Fibroblast of lung (primary cell): ENCODE measurements at regions not wholly inside any gene's neighbourhood (a gene's known extent, or its start where the extent isn't known, plus 50 kb on each side); places are given as distances from the start of the nearest gene placed in this dataset.

Experiments used
- DNase-seq, 2 donors: peaks; one replicate each; pipeline versions ENCODE4 v3.0.0 to v3.0.0-alpha.2; 2010; ENCODE audit warnings: low read depth in 2 of 2
- H2AFZ ChIP-seq: 2 replicates; pipeline ENCODE4 v1.5.1; 2012; ENCODE audit warnings: low read length, control low read depth, inconsistent platforms
- H3K27ac ChIP-seq: 2 replicates; pipeline ENCODE4 v1.5.1; 2011; ENCODE audit warnings: low read length, control low read depth; ENCODE audit not compliant: insufficient read depth
- H3K27me3 ChIP-seq: 2 replicates; pipeline ENCODE4 v1.5.1; 2011; ENCODE audit warnings: mild to moderate bottlenecking, low read length; ENCODE audit not compliant: control insufficient read depth, insufficient read depth
- H3K36me3 ChIP-seq: 2 replicates; pipeline ENCODE4 v1.5.1; 2011; ENCODE audit warnings: low read length; ENCODE audit not compliant: control insufficient read depth, insufficient read depth
- H3K4me1 ChIP-seq: 2 replicates; pipeline ENCODE4 v1.5.1; 2011; ENCODE audit warnings: low read length; ENCODE audit not compliant: control insufficient read depth, insufficient read depth; ENCODE audit errors: extremely low read depth
- H3K4me2 ChIP-seq: 2 replicates; pipeline ENCODE4 v1.5.1; 2011; ENCODE audit warnings: low read length, control low read depth; ENCODE audit not compliant: insufficient read depth; ENCODE audit errors: extremely low read depth
- H3K4me3 ChIP-seq, 4 experiments: fragments of 200-600 bp in 1 of 4; sonication (generic) in 1 of 4; replicated peaks in 1 of 4; 2 replicates each; pipeline ENCODE4 v1.5.1; 2011 to 2016; ENCODE audit warnings: low read length in 4 of 4, low read depth in 3 of 4, mild to moderate bottlenecking in 3 of 4, control low read depth in 2 of 4, inconsistent platforms in 1 of 4, mixed read lengths in 1 of 4; ENCODE audit not compliant: insufficient read depth in 1 of 4; ENCODE audit errors: control extremely low read depth in 1 of 4
- H3K79me2 ChIP-seq: 2 replicates; pipeline ENCODE4 v1.5.1; 2012; ENCODE audit warnings: mild to moderate bottlenecking, low read length, inconsistent platforms; ENCODE audit not compliant: control insufficient read depth, insufficient read depth
- H3K9ac ChIP-seq: 2 replicates; pipeline ENCODE4 v1.5.1; 2011; ENCODE audit warnings: mild to moderate bottlenecking, low read length, control low read depth; ENCODE audit not compliant: insufficient read depth
- H3K9me3 ChIP-seq: 2 replicates; pipeline ENCODE4 v1.5.1; 2012; ENCODE audit warnings: low read depth, low read length; ENCODE audit not compliant: control insufficient read depth, insufficient read depth
- H4K20me1 ChIP-seq: 2 replicates; pipeline ENCODE4 v1.5.1; 2011; ENCODE audit warnings: low read length; ENCODE audit not compliant: control insufficient read depth, insufficient read depth; ENCODE audit errors: extremely low read depth
- CTCF ChIP-seq, 2 donors: IDR thresholded peaks in 1 of 2; conservative IDR thresholded peaks in 1 of 2; 1 replicate in 1 of 2; 2 replicates in 1 of 2; pipeline ENCODE4 v1.5.1; 2011 to 2012; ENCODE audit warnings: low read length in 2 of 2, control low read depth in 1 of 2, inconsistent platforms in 1 of 2, low read depth in 1 of 2, mild to moderate bottlenecking in 1 of 2
- EZH2 ChIP-seq: IDR thresholded peaks from 2 replicates; pipeline ENCODE4 v1.5.1; 2012; ENCODE audit warnings: low read length, control low read depth, mild to moderate bottlenecking; ENCODE audit errors: missing control alignments

GRCh38 chr4:20124317-20125026, 127.2 kb upstream of the SLIT2 start:
- DNase-seq = no peak
- no peak for TF ChIP-seq EZH2
- TF ChIP-seq CTCF (conservative IDR thresholded peaks at IDR 0.05 in 1 of 2, IDR thresholded peaks at IDR 0.05 in 1 of 2; ENCODE audit: low read depth in 1 of 2, low read length in 2 of 2) = no peak
- Histone ChIP-seq H3K4me3 (no peak overlapping the region), H3K27me3 (no peaks in the 10 kb centered on the region), H3K36me3 (no peaks in the 10 kb centered on the region), H3K4me2 (no peak overlapping the region), H3K9me3 (no peaks in the 10 kb centered on the region), H3K27ac (no peak overlapping the region), H2AFZ (no peak overlapping the region), H3K4me1 (no peaks in the 10 kb centered on the region), H3K9ac (no peak overlapping the region), H3K79me2 (no peaks in the 10 kb centered on the region), H4K20me1 (no peaks in the 10 kb centered on the region)

GRCh38 chr4:20122198-20122988, 129.3 kb upstream of the SLIT2 start:
- no peak overlapping the region for H3K4me3 ChIP-seq
- no peak for DNase-seq
- H3K9me3 ChIP-seq = no peaks in the 10 kb centered on the region
- no peaks in the 10 kb centered on the region for H3K79me2 ChIP-seq
- H4K20me1 ChIP-seq = no peaks in the 10 kb centered on the region
- TF ChIP-seq EZH2 = no peak
- no peak for TF ChIP-seq CTCF (conservative IDR thresholded peaks at IDR 0.05 in 1 of 2, IDR thresholded peaks at IDR 0.05 in 1 of 2; ENCODE audit: low read depth in 1 of 2, low read length in 2 of 2)
- no peak overlapping the region for H3K27ac ChIP-seq
- H3K4me2 ChIP-seq = no peak overlapping the region
- no peaks in the 10 kb centered on the region for H3K27me3 ChIP-seq
- H3K9ac ChIP-seq = no peak overlapping the region
- no peaks in the 10 kb centered on the region for H3K4me1 ChIP-seq
- no peaks in the 10 kb centered on the region for H3K36me3 ChIP-seq
- no peak overlapping the region for H2AFZ ChIP-seq

GRCh38 chr4:20119141-20119540, 132.6 kb upstream of the SLIT2 start:
- Histone ChIP-seq H3K4me3 (no peak overlapping the region), H3K27ac (no peak overlapping the region), H2AFZ (no peak overlapping the region), H3K79me2 (no peaks in the 10 kb centered on the region), H4K20me1 (no peaks in the 10 kb centered on the region), H3K27me3 (no peaks in the 10 kb centered on the region), H3K9ac (no peak overlapping the region), H3K36me3 (no peaks in the 10 kb centered on the region), H3K9me3 (no peaks in the 10 kb centered on the region), H3K4me2 (no peak overlapping the region), H3K4me1 (no peaks in the 10 kb centered on the region)
- DNase-seq = no peak
- TF ChIP-seq CTCF (conservative IDR thresholded peaks at IDR 0.05 in 1 of 2, IDR thresholded peaks at IDR 0.05 in 1 of 2; ENCODE audit: low read depth in 1 of 2, low read length in 2 of 2) (no peak), EZH2 (no peak)
